ENCODE measurements at regions not wholly inside any gene's neighbourhood (a gene's known extent, or its start where the extent isn't known, plus 50 kb on each side); places are given as distances from the start of the nearest gene placed in this dataset.

DNA sequence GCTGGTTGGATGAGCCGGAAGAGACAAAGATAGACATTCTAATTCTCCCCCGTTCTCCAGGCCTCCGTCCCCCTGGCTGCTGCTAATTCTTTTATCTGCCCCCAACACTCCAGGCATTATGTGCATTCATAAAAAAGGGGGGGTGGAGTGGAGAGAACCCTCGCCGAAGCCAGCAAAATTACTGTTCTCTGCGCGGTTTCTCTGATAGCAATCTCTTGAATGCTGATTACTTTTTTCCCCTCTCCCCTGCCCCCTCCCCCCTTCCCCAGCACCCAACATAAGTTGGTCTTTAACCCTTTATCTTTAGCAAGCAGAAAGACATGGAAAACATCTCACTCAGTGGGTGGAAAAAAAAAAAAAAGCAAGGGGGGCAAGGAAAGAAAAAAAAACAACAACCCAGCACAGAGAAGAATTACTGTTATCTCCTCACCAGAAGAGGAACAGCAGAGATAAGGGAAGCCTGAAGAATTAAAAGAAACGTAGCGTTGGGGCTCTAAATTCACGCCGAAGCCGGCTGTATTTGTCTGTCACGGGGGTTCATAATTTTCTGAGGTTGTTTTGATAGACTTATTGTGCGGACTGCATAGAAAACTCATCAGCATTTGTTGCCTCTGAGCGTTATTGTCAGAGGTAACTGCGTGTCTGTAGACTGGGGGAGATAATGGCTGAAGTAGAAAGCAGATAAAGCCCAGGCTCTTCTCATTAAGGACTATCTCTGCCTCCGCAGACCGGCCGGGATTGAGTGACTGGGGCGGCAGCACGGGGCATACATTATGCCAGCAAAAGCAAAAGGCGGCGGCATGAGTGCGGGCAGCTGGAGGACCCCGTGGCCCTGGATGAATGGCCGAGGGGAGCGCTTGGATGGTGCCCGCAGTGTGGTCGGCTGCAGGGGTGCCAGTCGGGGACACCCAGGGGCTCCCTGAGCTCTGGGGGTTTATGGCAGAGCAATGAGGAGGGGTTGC, 126.9 kb downstream of the MRM1 start:
- peak in 1 of 3 experiments; percentile 21 for DNase-seq (ENCODE audit: low read depth in 3 of 3)

DNA sequence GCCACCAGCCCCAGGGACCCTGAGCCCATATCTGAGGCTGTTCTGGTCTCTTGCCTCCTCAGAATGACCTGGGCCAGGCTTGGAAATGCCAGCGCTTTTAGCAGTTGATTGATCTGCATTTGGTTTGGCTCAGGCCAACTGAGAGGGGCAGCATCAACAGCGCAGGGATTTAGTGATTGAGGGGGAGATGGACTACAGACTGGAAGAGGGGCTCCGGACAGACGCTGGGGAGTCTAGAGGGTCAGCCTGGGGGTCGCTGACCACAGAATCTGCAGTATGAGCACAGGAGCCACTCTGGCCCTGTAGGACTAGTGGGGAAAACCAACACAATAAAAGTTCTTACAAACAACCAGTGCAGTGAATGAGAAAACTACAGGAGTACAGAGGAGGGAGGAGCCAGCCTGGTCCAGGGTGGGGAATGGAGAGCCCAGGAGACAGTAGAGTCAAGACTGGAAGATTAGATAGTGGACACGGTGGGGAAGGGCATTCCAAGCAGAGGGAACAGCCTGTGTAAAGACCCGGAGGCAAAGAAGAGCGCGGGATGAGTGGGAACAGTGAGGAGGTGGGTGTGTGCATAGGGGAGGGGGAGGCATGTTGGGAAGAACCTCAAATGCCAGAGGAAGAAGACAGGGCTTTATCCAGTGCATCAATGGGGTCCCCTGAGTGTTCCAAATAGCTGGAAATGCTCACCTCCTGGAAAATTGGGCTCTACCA, 128.9 kb downstream of the MRM1 start:
- DNase-seq (ENCODE audit: low read depth in 3 of 3) = no peak

DNA sequence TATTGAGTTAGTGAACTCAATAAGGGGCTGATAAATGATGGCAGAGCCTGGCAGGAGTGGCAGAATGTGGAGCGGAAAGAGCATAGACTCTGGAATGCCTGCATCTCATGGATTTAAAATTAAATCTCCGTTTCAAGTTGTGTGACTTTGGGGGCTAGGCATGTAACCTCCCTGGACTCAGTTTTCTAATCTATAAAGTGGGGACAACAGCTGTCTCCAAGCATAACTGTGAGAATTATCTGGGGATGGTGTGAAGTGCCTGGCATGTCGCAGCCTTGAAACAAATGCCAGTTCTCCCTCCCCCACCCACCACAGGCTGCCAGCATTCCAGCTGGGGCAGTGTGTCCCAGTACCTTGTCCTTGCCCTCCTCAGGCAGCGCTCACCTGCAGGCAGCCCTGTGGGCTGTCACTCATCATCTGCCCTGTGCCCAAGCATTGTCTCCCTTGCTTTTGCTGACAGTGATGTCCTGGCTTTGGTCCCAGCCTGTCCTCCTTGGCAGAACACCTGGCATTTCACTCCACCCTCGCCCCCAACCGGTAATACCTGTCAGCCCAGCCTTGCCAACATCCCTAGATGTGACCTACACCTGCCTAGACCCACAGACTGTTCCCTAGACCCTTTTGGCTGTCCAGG, 129.6 kb downstream of the MRM1 start:
- DNase-seq (ENCODE audit: low read depth in 3 of 3) = no peak

DNA sequence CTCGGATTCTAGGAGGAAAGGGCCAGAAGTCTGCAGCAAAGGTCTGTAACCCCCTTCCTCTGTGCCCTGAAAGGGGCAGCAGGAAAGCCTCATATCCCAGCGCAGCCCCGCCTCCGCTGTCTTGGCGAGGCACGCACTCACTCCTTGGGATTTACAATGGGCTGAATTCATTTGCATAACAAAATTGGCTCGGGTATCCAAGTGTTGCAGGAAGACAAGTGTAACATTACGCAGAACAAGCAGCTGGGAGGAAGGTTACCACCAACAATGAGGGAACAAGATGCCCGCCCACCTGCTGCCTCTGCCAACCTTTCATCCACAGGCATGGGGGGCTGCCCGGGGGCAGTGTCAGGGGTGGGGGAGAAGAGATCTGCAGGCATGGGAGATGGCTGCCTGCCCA, 130.4 kb downstream of the MRM1 start:
- no peak for DNase-seq (ENCODE audit: low read depth in 3 of 3)

DNA sequence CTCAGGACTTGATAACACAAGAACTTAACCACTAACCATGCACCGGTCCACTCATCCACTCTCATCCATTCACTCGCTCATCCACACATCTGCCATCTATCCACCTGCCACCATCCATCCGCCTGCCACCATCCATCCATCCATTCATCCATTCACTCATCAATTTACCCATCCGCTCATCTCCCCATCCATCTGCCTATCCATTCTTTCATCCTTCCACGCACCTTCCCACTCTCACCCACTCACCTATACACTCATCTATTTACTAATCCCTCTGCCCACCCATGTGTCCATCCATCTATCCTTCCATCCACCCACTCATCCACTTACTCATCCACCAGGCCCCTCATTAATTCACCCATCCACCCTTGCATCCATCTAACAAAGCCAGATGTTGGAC, 131.0 kb downstream of the MRM1 start:
- no peak for DNase-seq (ENCODE audit: low read depth in 3 of 3)

DNA sequence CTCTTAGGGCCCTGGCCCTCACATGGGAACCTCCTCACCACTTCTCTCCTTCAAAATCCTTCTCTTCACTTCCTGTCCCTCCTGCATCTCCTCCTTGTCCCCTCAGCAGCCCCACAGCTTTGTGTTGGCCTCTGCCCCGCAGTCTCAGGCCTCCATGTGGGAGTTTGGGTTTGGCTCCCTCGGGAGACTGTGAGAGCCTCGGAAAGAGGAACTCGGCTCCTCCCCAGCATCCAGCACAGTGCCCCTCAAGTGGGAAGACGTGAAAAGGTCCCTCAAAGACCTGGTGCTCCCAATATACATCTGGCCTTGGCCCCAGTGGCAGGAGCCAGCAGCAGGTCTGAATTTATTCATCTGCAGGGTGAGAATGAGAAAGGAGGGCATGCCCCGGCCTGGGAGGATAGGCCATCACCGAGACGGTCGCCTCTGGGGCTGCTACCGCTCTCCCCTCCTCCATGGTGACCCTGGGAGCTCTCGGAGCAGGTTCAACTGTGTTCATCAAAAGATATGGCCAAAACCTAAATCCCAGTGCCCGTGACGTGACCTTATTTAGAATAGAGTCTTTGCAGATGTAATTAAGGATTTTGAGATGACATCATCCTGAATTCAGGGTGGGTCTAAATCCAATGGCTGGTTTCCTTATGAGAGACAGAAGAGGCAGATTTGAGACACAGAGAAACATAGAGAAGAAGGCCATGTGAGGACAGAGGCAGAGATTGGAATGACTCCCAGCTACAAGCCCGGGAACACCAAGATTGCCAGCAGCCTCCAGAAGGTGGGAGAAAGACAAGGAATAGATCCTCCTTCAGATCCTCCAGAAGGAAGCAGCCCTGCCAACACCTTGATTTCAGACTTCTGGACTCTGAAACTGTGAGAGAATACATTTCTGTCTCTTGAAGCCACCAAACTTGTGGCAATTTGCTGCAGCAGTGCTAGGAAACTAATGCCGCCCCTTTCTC, 135.1 kb downstream of the MRM1 start:
- no peak for DNase-seq (ENCODE audit: low read depth in 3 of 3)

DNA sequence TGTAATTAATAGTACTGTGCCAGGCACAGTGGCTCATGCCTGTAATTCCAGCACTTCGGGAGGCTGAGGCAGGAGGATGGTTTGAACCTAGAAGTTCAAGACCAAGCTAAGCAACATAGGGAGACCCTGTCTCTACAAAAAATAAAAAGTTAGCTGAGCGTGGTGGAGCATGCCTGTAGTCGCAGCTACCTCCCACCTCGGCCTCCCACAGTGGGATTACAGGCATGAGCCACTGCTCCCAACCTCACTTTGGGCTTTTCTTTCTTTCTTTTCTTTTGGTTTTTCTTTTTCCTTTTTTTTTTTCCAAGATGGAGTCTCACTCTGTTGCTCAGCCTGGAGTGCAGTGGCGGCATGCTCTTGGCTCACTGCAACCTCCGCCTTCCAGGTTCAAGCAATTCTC, 137.8 kb downstream of the MRM1 start:
- no peak for DNase-seq (ENCODE audit: low read depth in 3 of 3)

DNA sequence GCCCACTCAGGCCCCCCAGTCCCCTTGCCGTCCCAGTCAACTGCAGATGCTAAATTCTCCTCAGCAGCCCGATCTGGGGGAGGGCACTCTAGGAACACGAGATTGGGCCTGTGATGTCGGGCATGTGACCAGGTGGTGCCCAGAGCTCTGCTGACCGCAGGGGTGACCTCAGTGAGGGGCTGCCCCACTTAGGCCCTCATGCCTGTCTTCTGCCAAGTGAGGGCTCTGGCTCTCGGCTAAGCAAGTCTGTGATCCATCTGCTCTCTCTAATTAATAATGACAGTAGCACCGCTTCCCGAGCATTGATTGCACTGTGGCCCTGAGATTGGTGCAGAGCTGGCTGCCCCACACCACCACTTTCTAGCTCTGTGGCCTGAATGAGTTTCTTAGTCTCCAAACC, 138.8 kb downstream of the MRM1 start:
- DNase-seq (ENCODE audit: low read depth in 3 of 3) = no peak

DNA sequence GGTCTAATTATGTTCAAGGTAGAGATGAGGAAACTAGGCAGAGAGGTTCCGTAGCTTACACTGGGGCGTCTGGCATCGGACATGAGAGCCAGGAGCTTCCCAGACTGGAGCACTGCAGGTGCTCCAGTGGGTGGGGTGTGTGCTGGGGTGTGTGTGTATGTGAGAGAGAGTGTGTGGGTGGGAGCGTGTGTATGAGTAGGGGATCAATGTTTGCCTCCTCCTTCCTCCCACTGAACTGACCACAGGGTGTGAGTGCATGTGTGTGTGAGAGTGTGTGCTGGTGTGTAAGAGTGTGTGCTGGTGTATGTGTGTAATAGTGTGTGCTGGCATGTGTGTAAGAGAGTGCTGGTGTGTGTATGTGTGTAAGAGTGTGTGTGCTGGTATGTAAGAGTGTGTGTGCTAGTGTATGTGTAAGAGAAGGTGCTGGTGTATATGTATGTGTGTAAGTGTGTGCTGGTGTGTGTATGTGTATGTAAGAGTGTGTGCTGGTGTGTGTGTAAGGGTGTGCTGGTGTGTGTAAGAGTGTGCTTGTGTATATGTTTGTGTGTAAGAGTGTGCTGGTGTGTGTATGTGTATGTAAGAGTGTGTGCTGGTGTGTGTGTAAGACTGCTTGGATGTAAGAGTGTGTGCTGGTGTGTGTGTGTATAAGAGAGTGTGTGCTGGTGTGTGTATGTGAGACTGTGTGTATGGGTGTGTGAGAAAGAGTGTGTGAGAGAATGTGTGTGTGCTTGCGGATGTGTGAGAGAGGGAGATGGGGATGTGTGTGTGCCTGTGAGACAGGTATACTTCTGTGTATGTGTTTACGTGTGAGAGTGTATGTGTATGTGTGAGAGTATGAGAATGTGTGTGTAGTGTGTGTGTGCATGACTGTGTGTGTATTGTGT, 139.9 kb downstream of the MRM1 start:
- DNase-seq (ENCODE audit: low read depth in 3 of 3) = no peak

DNA sequence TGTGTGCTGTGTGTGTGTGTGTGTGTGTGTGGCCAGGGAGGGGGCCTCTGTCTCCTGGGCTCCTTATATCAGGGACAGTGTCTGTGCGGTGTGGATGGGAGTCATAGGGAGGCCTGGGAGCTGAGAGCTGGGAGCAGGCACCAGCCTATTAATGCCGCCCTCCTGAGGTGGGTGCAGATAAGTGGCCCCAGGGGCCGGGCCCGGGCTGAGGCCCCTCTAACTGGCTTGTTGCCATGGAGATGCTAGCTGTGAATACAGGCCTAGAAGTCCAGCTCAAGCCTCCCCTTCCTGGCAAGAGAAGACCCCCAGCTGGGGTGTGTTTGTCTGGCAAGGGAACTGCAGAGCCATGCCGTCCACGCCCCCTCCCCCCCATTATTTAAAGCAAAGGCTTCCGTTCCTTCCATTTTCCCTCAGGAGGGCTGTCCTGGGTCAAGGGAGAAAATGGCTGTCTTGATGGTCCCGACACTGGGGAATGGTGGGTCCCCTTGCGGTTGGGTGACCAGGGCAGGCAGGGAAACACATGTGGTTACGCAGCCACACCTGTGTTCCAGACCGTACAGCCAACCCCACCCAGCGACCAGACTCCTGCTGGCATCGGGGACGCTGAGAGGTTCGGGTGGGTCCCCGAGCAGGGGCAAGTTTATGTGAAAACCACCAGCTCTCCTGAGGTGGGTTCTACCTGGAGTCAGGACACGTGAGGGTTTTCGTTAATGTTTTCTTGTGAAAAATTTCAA, 141.1 kb downstream of the MRM1 start:
- no peak for DNase-seq (ENCODE audit: low read depth in 3 of 3)

DNA sequence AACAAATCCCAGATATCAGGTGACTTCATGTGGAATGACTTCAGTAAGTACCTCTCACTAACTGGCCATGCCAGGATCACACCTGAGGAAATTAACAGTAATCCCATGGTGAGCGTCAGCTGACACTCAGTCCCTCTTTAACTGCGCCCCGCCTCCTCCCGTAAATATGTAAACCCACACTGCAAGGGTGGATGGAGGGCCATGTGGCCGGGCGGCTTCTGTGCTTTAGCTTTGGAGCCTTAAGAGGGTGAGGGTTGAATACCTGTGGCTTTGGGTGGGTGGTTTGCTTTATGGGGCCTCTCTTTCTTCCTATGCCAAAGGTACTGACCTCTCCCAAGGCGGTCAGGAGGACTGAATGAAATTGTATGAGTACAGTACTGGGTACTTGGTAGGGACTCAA, 141.7 kb downstream of the MRM1 start:
- no peak for DNase-seq (ENCODE audit: low read depth in 3 of 3)

DNA sequence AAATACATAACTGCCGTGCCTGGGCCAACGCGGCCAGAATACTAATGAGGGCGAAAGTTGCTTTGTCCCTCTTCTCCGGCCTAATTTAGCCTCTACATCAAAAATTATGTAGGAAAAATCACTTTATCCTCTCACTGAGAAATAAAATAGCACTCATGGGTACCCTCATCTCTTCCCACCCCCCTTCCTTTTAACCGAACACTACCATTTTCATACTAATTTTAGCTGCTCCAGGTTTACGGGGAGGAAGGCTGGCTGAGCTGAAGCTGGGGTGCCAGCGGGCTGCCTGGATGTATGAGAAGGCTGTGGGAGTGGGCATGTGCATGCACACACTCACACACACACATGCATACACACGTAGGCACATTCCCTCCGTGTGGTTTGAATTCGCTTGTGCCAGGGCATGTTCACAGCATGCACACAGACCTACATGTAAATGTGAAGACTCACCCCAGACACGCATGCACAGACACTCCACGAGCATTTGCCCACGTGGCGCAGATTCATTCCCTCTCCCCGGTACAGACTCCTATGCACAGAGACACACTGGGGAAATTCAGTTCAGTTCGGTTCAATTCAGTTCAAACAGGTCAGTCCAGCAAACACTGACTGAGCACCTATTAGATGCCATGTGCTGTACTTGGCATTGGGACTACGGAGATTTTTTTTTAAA, 145.1 kb downstream of the MRM1 start:
- DNase-seq (ENCODE audit: low read depth in 3 of 3) = no peak

DNA sequence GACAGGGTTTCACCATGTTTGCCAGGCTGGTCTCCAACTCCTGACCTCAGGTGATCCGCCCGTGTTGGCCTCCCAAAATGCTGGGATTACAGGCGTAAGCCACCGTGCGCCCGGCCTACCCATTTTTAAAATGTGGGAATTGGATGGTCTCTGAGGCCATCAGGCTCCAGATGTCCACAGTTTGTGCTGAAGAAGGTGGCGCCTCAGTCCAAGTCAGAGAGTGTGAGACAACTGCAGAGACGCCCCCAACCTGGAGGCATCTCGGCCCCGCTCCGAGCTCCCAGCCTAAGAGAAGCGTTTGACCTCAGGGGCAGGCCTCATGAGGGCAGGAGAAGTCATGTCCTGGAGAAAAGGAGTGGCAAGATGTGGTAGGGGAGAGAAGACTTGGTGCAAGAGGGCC, 146.5 kb downstream of the MRM1 start:
- no peak for DNase-seq (ENCODE audit: low read depth in 3 of 3)

DNA sequence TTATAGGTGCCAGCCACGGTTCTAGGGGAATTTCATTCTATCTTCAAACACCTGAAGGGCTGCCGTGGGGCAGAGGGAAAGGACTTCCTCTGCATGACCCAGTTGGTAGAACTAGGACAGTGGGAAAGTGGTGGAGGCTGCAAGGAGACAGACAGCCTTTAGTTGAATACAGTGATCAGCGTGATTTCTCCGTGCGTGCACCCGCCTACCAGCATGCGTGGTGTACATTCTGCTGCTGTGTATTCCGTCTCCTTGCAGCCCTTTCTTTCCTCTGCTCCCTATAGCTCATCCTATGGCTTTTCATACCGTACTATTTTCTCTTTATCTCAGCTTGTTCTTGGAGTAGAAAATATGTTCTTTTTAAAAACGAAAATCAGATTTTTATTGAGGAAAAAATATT, 146.9 kb downstream of the MRM1 start:
- no peak for DNase-seq (ENCODE audit: low read depth in 3 of 3)

DNA sequence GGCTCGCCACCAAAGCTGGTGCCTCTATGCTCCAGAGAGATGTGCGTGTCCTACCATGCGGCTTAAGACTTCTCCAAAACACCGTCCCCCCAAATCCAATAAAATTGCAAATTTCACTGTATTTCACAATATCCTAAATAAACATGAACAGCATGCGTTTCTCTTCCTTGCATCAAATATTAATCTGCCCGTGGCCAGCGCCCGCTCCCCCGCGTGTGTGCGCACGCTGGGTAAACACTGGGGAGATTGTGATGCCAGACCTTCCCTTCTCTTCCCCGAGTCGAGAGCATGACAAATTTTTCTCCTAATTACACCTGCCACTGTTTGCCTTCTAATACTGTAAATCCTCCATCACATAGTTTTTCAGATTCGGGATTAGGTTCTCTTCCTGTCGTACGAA, 148.1 kb downstream of the MRM1 start:
- no peak for DNase-seq (ENCODE audit: low read depth in 3 of 3)

DNA sequence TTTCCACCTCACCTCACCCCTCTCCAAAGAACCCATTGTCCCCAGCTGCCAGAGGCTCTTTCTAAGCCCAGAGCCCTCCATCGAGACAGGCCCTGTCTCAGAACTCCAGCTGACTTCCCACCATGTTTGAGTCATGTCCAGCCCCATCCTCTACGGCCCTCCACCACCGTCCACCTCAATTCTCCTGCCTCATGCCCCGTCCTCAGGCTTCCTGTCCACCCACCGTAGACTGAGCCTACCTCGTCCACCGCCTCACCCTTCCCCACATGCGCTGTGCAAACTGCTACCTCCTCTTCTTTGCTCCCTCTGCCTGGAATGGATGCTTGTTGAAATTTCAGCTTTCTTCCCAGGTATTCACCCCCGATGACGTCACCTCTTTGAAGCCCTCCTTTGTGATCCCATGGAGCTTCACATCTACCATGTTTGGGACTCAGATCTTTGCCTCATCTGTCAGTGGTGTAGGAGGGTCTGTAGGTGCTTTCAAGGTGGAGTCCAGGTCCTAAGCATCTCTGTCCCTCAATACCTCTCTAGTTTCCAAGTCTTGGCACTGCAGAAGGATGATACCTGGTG, 149.0 kb downstream of the MRM1 start:
- no peak for DNase-seq (ENCODE audit: low read depth in 3 of 3)

DNA sequence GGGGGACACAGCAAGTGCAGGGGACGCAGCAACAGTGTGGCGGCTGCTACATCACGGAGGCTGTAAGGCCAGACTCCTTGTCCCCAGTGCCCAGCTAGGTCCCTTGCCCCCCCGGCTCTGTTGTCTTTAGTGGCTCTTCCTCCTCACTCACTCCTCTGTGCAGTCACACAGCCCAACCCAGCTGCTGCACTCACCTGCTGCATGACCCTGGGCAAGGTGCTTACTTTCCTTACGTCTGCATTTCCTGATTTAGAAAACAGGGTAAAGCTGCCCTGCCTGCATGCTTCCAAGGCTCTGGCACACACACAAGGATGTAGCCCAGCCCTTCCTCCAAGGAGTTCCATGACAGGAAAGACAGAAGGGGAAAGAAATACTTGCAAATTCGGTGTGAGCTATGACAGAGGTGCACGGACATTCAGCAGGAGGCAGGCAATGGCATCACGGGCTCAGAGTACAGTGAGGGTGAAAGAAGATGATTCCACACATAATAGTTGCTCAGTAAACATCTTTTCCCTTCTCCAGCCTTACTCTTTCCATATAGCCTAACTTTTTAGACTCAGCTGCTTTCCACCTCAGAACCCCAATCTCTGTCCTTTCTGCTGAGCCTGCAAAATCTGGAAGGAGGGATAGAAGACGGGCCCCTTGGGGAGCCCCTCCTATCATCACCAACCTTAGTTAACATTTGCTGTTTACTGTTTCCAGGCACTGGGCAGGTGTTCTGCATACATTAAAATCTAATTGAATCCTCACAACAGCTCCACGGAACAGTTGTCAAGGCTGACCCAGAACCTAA, 150.9 kb downstream of the MRM1 start:
- DNase-seq (ENCODE audit: low read depth in 3 of 3) = no peak

DNA sequence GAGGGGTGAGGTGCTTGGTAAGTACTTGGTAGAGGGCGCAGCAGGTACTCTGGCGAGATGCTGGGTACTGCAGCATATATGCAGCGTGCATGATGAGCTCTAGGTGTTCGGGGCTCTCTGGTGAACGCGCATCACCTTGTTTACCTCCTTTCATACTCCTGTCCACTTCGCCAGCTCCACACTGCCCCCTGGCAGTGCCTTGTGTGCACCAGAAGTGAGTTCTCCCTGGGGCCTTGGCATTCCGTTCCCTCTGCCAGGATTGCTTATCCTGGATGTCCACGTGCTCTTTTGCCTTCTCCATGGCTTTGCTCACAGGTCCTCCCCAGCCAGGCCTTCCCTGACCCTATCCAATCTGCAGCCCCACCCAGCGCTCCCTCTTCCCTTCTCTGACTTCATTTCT, 154.2 kb downstream of the MRM1 start:
- peak; percentile 3 to 20 (median 12) for DNase-seq (ENCODE audit: low read depth in 3 of 3)
